ENCODE measurements at regions not wholly inside any gene's neighbourhood (a gene's known extent, or its start where the extent isn't known, plus 50 kb on each side); places are given as distances from the start of the nearest gene placed in this dataset.

DNA sequence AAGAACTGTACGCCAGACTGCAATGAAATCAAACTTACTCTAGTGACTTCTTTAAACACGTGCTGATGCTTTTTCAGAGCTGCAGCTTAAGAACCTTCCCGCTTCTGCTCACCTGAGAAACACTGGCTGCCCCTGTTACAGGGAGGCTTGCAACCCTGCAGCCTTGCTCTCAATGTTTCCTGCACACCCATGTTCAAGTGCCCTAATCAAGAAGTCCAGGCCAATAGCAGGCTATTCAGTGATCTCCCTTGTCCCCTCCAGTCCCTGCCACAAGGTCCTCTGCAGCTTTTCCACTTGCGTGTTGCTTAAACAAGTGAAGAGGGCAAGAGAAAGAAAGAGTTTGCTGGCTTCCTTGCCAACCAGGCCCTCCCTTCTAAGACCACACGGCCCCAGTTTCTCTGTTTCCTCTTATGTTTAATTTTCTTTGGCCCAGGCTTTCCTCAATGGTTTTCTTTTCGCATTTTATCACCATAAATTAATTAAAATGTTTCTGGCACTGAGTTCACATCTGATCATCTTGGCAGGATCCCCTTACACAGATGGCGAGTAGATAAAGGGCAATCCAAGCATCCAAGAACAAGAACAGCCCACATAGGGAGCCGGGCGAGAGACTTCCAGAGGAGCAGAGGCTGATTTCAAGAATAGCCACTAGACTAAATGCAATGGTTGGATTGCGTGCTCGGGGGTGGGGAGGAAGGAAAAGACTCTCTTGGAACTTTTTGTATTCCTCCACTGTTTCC is 82.3 kb upstream of the CDKN3 start:
- DNase-seq (ENCODE audit: insufficient read length, low spot score) (no peak), FAIRE-seq (no peak)
- TF ChIP-seq, protein P1, sequence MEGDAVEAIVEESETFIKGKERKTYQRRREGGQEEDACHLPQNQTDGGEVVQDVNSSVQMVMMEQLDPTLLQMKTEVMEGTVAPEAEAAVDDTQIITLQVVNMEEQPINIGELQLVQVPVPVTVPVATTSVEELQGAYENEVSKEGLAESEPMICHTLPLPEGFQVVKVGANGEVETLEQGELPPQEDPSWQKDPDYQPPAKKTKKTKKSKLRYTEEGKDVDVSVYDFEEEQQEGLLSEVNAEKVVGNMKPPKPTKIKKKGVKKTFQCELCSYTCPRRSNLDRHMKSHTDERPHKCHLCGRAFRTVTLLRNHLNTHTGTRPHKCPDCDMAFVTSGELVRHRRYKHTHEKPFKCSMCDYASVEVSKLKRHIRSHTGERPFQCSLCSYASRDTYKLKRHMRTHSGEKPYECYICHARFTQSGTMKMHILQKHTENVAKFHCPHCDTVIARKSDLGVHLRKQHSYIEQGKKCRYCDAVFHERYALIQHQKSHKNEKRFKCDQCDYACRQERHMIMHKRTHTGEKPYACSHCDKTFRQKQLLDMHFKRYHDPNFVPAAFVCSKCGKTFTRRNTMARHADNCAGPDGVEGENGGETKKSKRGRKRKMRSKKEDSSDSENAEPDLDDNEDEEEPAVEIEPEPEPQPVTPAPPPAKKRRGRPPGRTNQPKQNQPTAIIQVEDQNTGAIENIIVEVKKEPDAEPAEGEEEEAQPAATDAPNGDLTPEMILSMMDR (IDR thresholded peaks at IDR 0.05; ENCODE audit: insufficient read depth, missing control alignments): no peak

DNA sequence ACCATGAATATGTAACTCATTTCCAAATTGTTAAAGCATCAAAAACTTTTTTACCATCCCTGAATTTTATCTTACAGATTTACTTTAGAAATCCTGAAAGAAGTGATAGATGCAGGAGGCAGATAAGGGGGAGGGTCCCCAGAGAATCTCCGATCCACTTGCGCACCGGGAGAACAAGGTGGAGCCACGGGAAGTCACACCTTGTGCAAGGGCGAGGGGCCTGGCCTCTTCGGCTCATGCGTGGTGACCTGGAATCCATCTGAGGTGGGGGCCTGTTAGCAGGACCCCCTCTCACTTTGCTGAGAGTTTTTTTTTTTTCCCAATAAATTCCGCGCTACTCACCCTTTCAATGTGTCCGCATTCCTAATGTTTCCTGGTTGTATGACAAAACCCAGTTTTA is 80.2 kb upstream of the CDKN3 start:
- DNase-seq (ENCODE audit: insufficient read length, low spot score) (no peak), FAIRE-seq (no peak)
- TF ChIP-seq, protein P1 (IDR thresholded peaks at IDR 0.05; ENCODE audit: insufficient read depth, missing control alignments): no peak

GRCh38 chr14:54317391-54317790 is 79.4 kb upstream of the CDKN3 start:
- FAIRE-seq (no peak), DNase-seq (ENCODE audit: insufficient read length, low spot score) (no peak)
- TF ChIP-seq, protein P1 (IDR thresholded peaks at IDR 0.05; ENCODE audit: insufficient read depth, missing control alignments): no peak

- TF ChIP-seq, protein P1 (IDR thresholded peaks at IDR 0.05; ENCODE audit: insufficient read depth, missing control alignments): no peak
- no peak for DNase-seq (ENCODE audit: insufficient read length, low spot score)
- FAIRE-seq: no peak
Observed at GRCh38 chr14:54322246-54322645, 74.6 kb upstream of the CDKN3 start.

GRCh38 chr14:54322701-54323337 is 74.0 kb upstream of the CDKN3 start:
- DNase-seq (ENCODE audit: insufficient read length, low spot score) (no peak), FAIRE-seq (no peak)
- TF ChIP-seq, protein P1 (IDR thresholded peaks at IDR 0.05; ENCODE audit: insufficient read depth, missing control alignments): no peak

DNA sequence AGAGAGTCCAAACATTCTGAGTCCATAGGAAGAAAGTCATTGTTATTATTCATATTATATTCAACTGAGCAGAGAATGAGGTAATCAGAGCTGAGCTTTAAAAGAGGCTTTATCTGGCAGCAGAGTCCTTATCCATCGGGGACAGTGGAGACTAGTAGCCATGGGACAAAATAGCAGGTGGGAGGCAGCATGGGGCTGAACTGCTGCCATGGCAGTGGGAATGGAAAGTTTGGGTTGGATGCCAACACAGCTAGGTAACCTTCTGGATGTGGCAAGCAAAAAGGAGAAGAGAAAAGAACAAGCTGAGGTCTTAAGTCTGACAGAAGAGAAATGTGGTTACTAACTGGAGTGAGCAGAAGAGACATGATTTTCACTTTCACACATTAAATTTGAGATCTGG is 71.0 kb upstream of the CDKN3 start:
- TF ChIP-seq, protein P1 (IDR thresholded peaks at IDR 0.05; ENCODE audit: insufficient read depth, missing control alignments): no peak
- DNase-seq (ENCODE audit: insufficient read length, low spot score): no peak

DNA sequence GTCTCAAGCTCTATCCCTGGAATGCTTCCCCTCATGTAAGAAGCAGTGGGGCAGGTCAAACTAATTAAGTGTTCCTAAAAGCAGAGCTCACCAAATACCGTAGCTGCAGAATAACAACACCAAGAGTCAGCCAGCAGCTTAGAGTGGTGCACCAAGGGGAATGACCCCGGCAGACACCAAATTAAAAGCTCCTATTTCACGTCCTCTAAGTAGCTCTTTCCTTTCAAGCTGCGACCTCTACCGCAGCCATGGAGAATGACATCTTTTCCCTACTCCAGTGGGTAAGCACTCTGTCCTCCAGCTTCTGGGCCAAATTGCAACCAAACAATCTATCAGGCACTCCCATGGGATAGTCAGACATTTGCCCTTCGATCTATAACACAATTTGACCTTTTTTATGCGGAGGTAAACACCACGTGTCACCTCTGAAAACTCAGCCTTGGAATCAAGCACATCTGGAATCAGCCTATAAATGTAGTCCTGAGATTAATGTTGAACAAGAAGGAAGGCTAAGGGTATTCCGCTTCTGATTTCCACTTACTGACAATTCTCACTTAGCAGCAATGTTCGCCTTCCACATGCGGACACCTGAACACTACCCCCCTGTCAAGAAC is 67.6 kb upstream of the CDKN3 start:
- TF ChIP-seq, protein P1 (IDR thresholded peaks at IDR 0.05; ENCODE audit: insufficient read depth, missing control alignments): peak; percentile 73
- DNase-seq (ENCODE audit: insufficient read length, low spot score): no peak
- FAIRE-seq: no peak

More for the DNA sequence above, 71.0 kb upstream of the CDKN3 start:
- FAIRE-seq: no peak

All from D721Med (cell line).